Natural killer cell (primary cell): ENCODE measurements at regions not wholly inside any gene's neighbourhood (a gene's known extent, or its start where the extent isn't known, plus 50 kb on each side); places are given as distances from the start of the nearest gene placed in this dataset.
"Not testable (repeated sequence)": the region's sequence is repeated elsewhere in the genome, so short reads cannot be mapped to it uniquely, and the experiment has no call there.

Experiments used
- ATAC-seq, 3 donors: fragments of 150-1000 bp in 2 of 3; fragments of 200-7000 bp in 1 of 3; cut with Tn5 transposase; 1 replicate in 1 of 3; 2 replicates in 2 of 3; pipeline ENCODE4 v1.10.0; 2021; ENCODE audit warnings: mild to moderate bottlenecking in 2 of 3, moderate library complexity in 2 of 3
- DNase-seq, 2 donors: peaks; one replicate each; pipeline versions ENCODE4 v3.0.0 to v3.0.0-alpha.2; 2013 to 2021; ENCODE audit warnings: mixed read lengths in 1 of 2
- H3K27ac ChIP-seq: one replicate; pipeline ENCODE4 v1.5.1; 2013; ENCODE audit warnings: mild to moderate bottlenecking, low read length
- H3K27me3 ChIP-seq: one replicate; pipeline ENCODE4 v1.6.1; 2013; ENCODE audit warnings: low read length; ENCODE audit not compliant: control insufficient read depth, insufficient read depth
- H3K36me3 ChIP-seq: one replicate; pipeline ENCODE4 v1.6.1; 2013; ENCODE audit warnings: low read length; ENCODE audit not compliant: control insufficient read depth, insufficient read depth
- H3K4me1 ChIP-seq: one replicate; pipeline ENCODE4 v1.6.1; 2013; ENCODE audit warnings: low read length; ENCODE audit not compliant: control insufficient read depth, insufficient read depth
- H3K4me3 ChIP-seq: one replicate; pipeline ENCODE4 v1.5.1; 2013; ENCODE audit warnings: low read length
- H3K9me3 ChIP-seq: one replicate; pipeline ENCODE4 v1.6.1; 2013; ENCODE audit warnings: low read length; ENCODE audit not compliant: control insufficient read depth, insufficient read depth
- H3K27ac Mint-ChIP-seq, 2 donors: one replicate each; pipeline ENCODE4 v1.8.0; 2022; ENCODE audit warnings: mild to moderate bottlenecking in 2 of 2, mixed read lengths in 2 of 2, moderate library complexity in 1 of 2
- H3K27me3 Mint-ChIP-seq, 2 donors: one replicate each; pipeline ENCODE4 v1.8.0; 2022; ENCODE audit warnings: low read depth in 2 of 2, mixed read lengths in 2 of 2
- H3K36me3 Mint-ChIP-seq: one replicate; pipeline ENCODE4 v1.8.0; 2022; ENCODE audit warnings: mixed read lengths
- H3K4me1 Mint-ChIP-seq, 2 donors: one replicate each; pipeline ENCODE4 v1.8.0; 2022; ENCODE audit warnings: mixed read lengths in 2 of 2
- H3K4me3 Mint-ChIP-seq: one replicate; pipeline ENCODE4 v1.8.0; 2022; ENCODE audit warnings: mild to moderate bottlenecking, moderate library complexity, mixed read lengths
- H3K9me3 Mint-ChIP-seq, 2 donors: one replicate each; pipeline ENCODE4 v1.8.0; 2022; ENCODE audit warnings: mixed read lengths in 2 of 2
- CTCF ChIP-seq: fragments of 200-600 bp; IDR thresholded peaks from one replicate; pipeline ENCODE4 v1.8.0; 2022; ENCODE audit warnings: antibody characterized with exemption
- WGBS: methylation state at CpG from one replicate; pipeline ENCODE4 v1.1.7; 2013; ENCODE audit warnings: missing lambda C conversion rate; ENCODE audit not compliant: insufficient coverage; 5-methylcytosine and 5-hydroxymethylcytosine counted together
- intact Hi-C: fragments of 100-400 bp; cut with micrococcal nuclease; formaldehyde crosslinking; loops from one replicate; pipeline ENCODE4 v1.14.2; 2022

GRCh38 chr1:232865102-232865931, 60.1 kb downstream of the MAP10 start:
- Mint-ChIP-seq H3K9me3 (no peaks in the 10 kb centered on the region), H3K27me3 (peaks cover 7 to 22% of the 10 kb centered on the region in 2 donors), H3K4me3 (no peak overlapping the region), H3K27ac (no peak overlapping the region), H3K4me1 (peaks cover 0 to under 1% of the 10 kb centered on the region in 2 donors), H3K36me3 (no peaks in the 10 kb centered on the region)
- Histone ChIP-seq H3K27me3 (no peaks in the 10 kb centered on the region), H3K9me3 (no peaks in the 10 kb centered on the region), H3K36me3 (no peaks in the 10 kb centered on the region), H3K4me1 (no peaks in the 10 kb centered on the region), H3K4me3 (no peak overlapping the region), H3K27ac (no peak overlapping the region)
- intact Hi-C loops = no loop called here
- 94% methylated on average over 9 of the region's 9 CpGs for WGBS
- DNase-seq (no peak), ATAC-seq (no peak)
- no peak for TF ChIP-seq CTCF

DNA sequence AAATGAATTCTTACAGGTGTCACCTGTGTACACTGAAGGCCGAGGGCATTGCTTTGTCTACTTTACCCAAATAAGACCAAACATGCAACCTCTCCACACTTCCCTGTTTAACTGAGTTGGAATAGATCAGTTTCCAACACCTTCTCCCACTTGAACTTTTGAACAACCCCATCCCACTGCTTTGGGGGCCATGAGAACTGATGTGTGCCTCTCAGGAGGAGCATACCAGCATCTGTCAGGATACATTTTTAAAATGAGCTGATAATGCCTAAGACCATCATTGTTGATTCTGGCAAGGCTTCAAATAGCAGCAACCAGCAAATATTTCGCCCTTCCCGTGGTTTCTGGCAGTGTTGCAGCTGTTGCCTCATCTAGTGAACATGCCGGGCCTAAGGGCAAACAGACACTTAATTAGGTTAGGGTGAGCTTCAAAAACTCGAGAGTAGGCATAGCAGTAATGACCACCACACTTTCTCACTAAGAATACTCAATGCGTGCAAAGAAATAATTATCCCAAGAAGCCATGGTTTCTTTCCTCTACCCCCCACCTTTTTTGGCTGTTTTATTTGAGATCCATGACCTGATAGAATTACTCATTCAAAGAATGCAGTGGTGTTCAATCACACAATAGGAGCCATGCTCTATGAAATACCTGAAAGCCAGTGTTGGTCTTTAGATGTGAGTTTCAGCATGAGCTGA, 63.7 kb downstream of the MAP10 start:
- DNase-seq = no peak
- TF ChIP-seq CTCF = no peak
- no peak for ATAC-seq
- WGBS = 82% methylated on average over 6 of the region's 6 CpGs
- H3K36me3 ChIP-seq = no peaks in the 10 kb centered on the region
- peaks cover 7 to 22% of the 10 kb centered on the region in 2 donors for H3K27me3 Mint-ChIP-seq
- H3K27ac Mint-ChIP-seq = no peak overlapping the region
- no peaks in the 10 kb centered on the region for H3K36me3 Mint-ChIP-seq
- no peak overlapping the region for H3K27ac ChIP-seq
- no peak overlapping the region for H3K4me3 Mint-ChIP-seq
- H3K9me3 Mint-ChIP-seq = no peaks in the 10 kb centered on the region
- no peaks in the 10 kb centered on the region for H3K4me1 ChIP-seq
- peaks cover 0 to 6% of the 10 kb centered on the region in 2 donors for H3K4me1 Mint-ChIP-seq
- intact Hi-C loops = no loop called here
- H3K9me3 ChIP-seq = no peaks in the 10 kb centered on the region
- no peaks in the 10 kb centered on the region for H3K27me3 ChIP-seq
- H3K4me3 ChIP-seq = no peak overlapping the region

DNA sequence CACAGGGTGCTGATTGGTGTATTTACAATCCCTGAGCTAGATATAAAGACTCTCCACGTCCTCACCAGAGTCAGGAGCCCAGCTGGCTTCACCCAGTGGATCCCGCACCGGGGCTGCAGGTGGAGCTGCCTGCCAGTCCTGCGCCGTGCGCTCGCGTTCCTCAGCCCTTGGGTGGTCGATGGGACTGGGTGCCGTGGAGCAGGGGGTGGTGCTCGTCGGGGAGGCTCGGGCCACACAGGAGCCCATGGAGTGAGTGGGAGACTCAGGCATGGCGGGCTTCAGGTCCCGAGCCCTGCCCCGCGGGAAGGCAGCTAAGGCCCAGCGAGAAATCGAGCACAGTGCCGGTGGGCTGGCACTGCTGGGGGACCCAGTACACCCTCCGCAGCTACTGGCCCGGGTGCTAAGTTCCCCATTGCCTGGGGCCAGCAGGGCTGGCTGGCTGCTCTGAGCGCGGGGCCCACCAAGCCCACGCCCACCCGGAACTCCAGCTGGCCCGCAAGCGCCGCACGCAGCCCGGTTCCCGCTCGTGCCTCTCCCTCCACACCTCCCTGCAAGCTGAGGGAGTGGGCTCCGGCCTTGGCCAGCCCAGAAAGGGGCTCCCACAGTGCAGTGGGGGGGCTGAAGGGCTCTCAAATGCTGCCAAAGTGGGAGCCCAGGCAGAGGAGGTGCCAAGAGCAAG, 66.2 kb downstream of the MAP10 start:
- H3K9me3 ChIP-seq, H3K4me3 Mint-ChIP-seq, H3K9me3 Mint-ChIP-seq, H3K27me3 ChIP-seq, ATAC-seq, H3K4me1 ChIP-seq, H3K27ac Mint-ChIP-seq, H3K4me3 ChIP-seq, H3K4me1 Mint-ChIP-seq, H3K27ac ChIP-seq, H3K36me3 Mint-ChIP-seq, H3K36me3 ChIP-seq, intact Hi-C loops, DNase-seq: not testable (repeated sequence)
- WGBS = 90% methylated on average over 26 of the region's 34 CpGs
- peaks cover 5 to 13% of the 10 kb centered on the region in 2 donors for H3K27me3 Mint-ChIP-seq

DNA sequence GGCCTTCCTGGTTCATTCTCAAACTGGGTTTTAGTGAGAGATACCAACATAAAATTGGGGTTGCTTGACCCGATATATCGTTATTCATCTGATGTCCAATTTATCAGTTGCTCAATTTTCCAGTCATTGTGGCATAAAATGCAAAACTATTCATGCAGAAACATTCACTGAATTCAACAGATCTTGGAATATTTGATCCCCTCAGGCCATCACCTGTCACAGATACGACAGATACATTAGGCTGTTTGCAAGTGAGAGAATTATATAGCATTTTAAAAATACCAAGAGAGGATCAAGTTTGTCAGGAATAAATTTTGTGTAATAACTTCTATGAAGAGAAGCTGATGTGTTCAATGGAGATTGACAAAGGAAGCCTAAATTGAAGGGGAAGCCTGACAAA, 67.1 kb downstream of the MAP10 start:
- WGBS = 87% methylated on average over 2 of the region's 3 CpGs
- intact Hi-C loops = no loop called here
- peaks cover 5 to 8% of the 10 kb centered on the region in 2 donors for H3K27me3 Mint-ChIP-seq

More for the DNA sequence above, 67.1 kb downstream of the MAP10 start:
- no peaks in the 10 kb centered on the region for H3K9me3 Mint-ChIP-seq
- no peak overlapping the region for H3K4me3 Mint-ChIP-seq
- Histone ChIP-seq H3K4me3 (no peak overlapping the region), H3K4me1 (no peaks in the 10 kb centered on the region), H3K27ac (no peak overlapping the region), H3K27me3 (no peaks in the 10 kb centered on the region), H3K36me3 (no peaks in the 10 kb centered on the region), H3K9me3 (no peaks in the 10 kb centered on the region)
- ATAC-seq = no peak
- H3K36me3 Mint-ChIP-seq = no peaks in the 10 kb centered on the region
- TF ChIP-seq CTCF = no peak
- H3K4me1 Mint-ChIP-seq = peaks cover 0 to 6% of the 10 kb centered on the region in 2 donors
- no peak overlapping the region for H3K27ac Mint-ChIP-seq
- DNase-seq = no peak
